ENCODE measurements at regions not wholly inside any gene's neighbourhood (a gene's known extent, or its start where the extent isn't known, plus 50 kb on each side); places are given as distances from the start of the nearest gene placed in this dataset.

DNA sequence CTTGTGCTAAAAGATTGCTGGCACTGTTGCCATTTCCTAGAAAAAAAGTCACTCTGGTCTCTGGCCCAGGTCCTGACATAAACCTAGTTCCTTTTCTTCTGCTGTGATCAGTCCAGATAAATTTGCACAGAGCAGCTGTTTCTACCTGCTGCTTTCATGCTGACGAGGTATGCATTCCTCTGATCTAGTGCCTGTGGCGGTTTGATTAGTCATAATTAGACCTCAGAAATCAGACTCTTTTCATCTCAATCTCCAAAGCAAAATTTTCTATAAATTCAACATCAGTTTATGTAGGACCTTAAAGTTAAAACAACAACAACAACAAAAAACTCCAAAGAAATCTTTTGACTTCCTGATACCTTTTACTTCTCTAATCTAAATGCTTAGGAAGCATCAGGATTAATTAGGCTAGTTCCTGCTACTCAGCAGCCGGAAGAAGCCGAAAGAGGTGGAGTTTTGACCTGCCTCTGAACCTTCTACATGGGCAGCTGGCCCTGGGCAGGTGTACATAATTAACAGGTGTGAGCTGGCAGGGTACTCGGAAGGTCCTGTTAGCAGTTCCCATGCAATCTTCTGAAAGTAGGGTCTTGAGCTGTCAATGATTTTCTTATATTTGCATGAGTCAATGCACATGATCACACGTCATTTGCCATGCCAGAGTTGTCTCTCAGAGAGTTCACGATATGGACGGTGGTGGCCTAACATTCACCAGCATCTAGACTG is 83.3 kb upstream of the CCDC112 start:
- no peak overlapping the region for H3K27ac Mint-ChIP-seq (ENCODE audit: unreplicated experiment)
- H3K27me3 Mint-ChIP-seq (ENCODE audit: unreplicated experiment), result no peaks in the 10 kb centered on the region
- no peak overlapping the region for H3K4me3 Mint-ChIP-seq (ENCODE audit: unreplicated experiment)
- TF ChIP-seq, protein P1, sequence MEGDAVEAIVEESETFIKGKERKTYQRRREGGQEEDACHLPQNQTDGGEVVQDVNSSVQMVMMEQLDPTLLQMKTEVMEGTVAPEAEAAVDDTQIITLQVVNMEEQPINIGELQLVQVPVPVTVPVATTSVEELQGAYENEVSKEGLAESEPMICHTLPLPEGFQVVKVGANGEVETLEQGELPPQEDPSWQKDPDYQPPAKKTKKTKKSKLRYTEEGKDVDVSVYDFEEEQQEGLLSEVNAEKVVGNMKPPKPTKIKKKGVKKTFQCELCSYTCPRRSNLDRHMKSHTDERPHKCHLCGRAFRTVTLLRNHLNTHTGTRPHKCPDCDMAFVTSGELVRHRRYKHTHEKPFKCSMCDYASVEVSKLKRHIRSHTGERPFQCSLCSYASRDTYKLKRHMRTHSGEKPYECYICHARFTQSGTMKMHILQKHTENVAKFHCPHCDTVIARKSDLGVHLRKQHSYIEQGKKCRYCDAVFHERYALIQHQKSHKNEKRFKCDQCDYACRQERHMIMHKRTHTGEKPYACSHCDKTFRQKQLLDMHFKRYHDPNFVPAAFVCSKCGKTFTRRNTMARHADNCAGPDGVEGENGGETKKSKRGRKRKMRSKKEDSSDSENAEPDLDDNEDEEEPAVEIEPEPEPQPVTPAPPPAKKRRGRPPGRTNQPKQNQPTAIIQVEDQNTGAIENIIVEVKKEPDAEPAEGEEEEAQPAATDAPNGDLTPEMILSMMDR (IDR thresholded peaks at IDR 0.05; ENCODE audit: partially characterized antibody, unreplicated experiment), result no peak
- DNase-seq, result no peak
- H3K36me3 Mint-ChIP-seq (ENCODE audit: unreplicated experiment), result no peaks in the 10 kb centered on the region
- no peaks in the 10 kb centered on the region for H3K4me1 Mint-ChIP-seq (ENCODE audit: low read depth, unreplicated experiment)
- no peaks in the 10 kb centered on the region for H3K9me3 Mint-ChIP-seq (ENCODE audit: unreplicated experiment)

DNA sequence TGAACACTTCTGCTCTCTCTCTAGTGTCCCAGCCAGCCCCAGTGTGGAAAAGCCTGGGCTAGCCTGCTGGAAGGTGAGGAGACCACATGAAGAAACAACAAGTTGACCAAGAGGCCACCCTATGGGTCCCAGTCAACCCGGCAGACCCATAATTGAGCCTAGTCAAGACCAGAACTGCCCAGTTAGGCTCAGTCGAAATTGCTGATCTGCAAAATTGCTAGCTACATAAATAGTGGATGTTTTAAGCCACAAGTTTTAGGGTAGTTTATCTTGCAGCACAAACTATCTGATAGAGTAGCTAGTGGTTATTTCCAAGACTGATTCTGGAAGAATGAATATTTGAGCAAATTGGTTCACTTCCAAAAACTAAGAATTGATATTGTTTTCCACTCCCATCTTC is 82.3 kb upstream of the CCDC112 start:
- DNase-seq, result no peak
- Mint-ChIP-seq H3K27ac (ENCODE audit: unreplicated experiment) (no peak overlapping the region), H3K9me3 (ENCODE audit: unreplicated experiment) (no peaks in the 10 kb centered on the region)

DNA sequence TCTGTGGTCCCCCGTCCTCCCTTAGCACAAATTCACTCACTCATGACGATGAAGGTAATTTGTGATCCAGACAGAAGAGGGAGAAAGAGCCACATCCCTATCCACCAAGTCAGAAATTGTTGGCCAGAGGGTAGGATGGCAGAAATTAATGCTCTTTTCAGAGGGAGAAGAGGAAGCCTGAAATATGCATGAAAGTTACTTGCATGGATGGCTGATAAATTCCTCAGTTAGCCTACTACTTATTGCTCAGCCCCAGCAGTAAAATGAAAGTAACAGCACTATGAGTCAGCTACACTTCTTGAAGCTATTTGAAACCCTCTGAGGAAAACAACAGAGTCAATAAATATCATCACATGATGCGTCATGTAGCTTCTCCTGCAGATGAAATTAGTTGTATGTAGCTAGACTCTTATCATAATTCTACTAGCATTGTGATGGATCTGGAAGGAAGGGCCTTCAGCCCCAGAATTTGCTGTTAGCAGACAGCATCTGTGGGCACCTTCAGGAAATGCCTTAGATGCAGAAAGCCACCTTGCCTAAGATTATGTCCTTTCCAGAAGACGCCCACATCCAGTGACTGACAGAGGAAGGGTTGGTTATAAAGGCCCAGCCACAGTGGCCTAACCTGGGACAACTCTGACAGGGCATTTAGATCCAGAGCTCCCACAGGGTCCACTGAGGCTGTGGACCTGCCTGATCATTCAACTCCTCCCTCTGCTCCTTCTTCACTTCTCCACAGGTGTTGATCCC is 81.2 kb upstream of the CCDC112 start:
- Mint-ChIP-seq H3K4me3 (ENCODE audit: unreplicated experiment) (no peak overlapping the region), H3K36me3 (ENCODE audit: unreplicated experiment) (no peaks in the 10 kb centered on the region), H3K27ac (ENCODE audit: unreplicated experiment) (no peak overlapping the region), H3K9me3 (ENCODE audit: unreplicated experiment) (no peaks in the 10 kb centered on the region), H3K4me1 (ENCODE audit: low read depth, unreplicated experiment) (no peaks in the 10 kb centered on the region), H3K27me3 (ENCODE audit: unreplicated experiment) (no peaks in the 10 kb centered on the region)
- no peak for DNase-seq
- TF ChIP-seq, protein P1 (IDR thresholded peaks at IDR 0.05; ENCODE audit: partially characterized antibody, unreplicated experiment), result no peak

More for the DNA sequence above, 82.3 kb upstream of the CCDC112 start:
- Mint-ChIP-seq H3K4me1 (ENCODE audit: low read depth, unreplicated experiment) (no peaks in the 10 kb centered on the region), H3K27me3 (ENCODE audit: unreplicated experiment) (no peaks in the 10 kb centered on the region), H3K36me3 (ENCODE audit: unreplicated experiment) (no peaks in the 10 kb centered on the region), H3K4me3 (ENCODE audit: unreplicated experiment) (no peak overlapping the region)
- TF ChIP-seq, protein P1 (IDR thresholded peaks at IDR 0.05; ENCODE audit: partially characterized antibody, unreplicated experiment), result no peak

- Mint-ChIP-seq H3K27me3 (ENCODE audit: unreplicated experiment) (no peaks in the 10 kb centered on the region), H3K27ac (ENCODE audit: unreplicated experiment) (no peak overlapping the region), H3K4me1 (ENCODE audit: low read depth, unreplicated experiment) (no peaks in the 10 kb centered on the region), H3K36me3 (ENCODE audit: unreplicated experiment) (no peaks in the 10 kb centered on the region), H3K9me3 (ENCODE audit: unreplicated experiment) (no peaks in the 10 kb centered on the region), H3K4me3 (ENCODE audit: unreplicated experiment) (no peak overlapping the region)
- DNase-seq, result no peak
- TF ChIP-seq, protein P1 (IDR thresholded peaks at IDR 0.05; ENCODE audit: partially characterized antibody, unreplicated experiment), result no peak
These were observed 79.4 kb upstream of the CCDC112 start for GRCh38 chr5:115375893-115376292.

Data from glutamatergic neuron (in vitro differentiated cells).